ENCODE measurements at regions not wholly inside any gene's neighbourhood (a gene's known extent, or its start where the extent isn't known, plus 50 kb on each side); places are given as distances from the start of the nearest gene placed in this dataset.

DNA sequence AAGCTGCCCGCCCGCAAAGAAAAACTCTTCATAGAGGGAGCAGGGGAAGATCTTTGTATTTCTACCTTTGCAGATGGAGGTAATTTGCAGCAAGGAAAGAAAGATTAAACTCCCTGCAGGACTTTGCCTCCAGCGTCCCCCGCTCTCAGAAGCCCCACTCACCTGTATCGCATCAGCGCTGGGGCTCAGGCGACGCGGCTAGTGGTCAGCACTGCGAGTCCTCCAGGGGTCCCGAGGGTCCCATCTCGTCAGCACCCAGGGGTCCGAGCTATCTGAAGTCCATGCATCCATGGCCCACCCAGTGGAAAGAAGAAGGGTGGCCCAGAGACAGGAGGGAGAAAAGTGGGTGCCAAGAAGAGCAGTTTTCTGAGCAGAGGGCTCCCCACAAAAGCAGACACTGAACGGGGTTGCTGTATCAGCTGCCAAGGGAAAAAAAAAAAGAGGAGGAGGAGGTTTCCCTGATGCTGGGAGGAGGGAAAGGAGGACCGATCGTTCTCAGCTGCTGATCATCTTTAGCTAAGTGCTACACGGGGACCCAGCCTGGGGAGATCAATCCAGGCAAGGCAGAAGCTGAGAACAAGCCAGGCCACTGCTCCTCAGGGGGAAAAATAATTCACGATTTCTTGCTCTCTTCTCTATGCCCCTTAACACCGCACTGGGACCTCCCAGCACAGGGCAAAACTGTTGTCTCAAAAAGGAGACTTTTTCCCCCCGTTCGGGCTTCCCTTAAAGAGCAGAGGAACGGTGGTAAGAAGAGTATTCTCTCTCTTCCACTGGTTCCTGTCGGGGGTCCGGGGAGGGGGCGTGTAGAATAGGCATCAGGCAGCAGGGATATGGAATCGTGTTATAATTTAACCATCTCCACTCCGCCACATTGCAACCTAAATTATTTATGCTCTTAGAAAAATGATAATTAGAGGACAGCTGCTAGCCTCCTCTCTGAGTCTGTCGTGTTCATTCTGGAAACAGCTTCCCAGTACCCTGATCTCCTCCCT lies 117.7 kb upstream of the CACNA1A start:
- Histone ChIP-seq H3K4me2 (ENCODE audit: low read length) (no peak overlapping the region), H4K20me1 (ENCODE audit: insufficient read depth) (no peaks in the 10 kb centered on the region), H3K9me2 (ENCODE audit: insufficient read depth, low read length) (no peaks in the 10 kb centered on the region), H3K36me3 (ENCODE audit: insufficient read depth, low read length) (no peaks in the 10 kb centered on the region), H3K4me3 (ENCODE audit: low read length) (no peak overlapping the region), H3K27me3 (ENCODE audit: insufficient read depth, low read depth, low read length) (no peaks in the 10 kb centered on the region), H2AFZ (ENCODE audit: low read depth, low read length) (peak overlapping the region; percentile 14), H3K9me3 (ENCODE audit: low read length) (no peaks in the 10 kb centered on the region), H3K27ac (ENCODE audit: low read length) (no peak overlapping the region), H3K79me2 (replicated peaks; ENCODE audit: insufficient read depth, low read length) (no peaks in the 10 kb centered on the region), H3F3A (ENCODE audit: insufficient read depth, low read length, poor library complexity, severe bottlenecking) (no peaks in the 10 kb centered on the region), H3K9ac (ENCODE audit: low read length) (no peak overlapping the region)
- TF ChIP-seq EZH2 (IDR thresholded peaks at IDR 0.05; ENCODE audit: borderline replicate concordance, insufficient read depth, low read length, poor library complexity, severe bottlenecking) (no peak), RAD21 (conservative IDR thresholded peaks at IDR 0.05) (no peak), SMC3 (conservative IDR thresholded peaks at IDR 0.05; ENCODE audit: poor library complexity) (no peak), MXI1 (conservative IDR thresholded peaks at IDR 0.05; ENCODE audit: poor library complexity, severe bottlenecking) (no peak), TAF1 (IDR thresholded peaks at IDR 0.05; ENCODE audit: low read depth) (no peak), POLR2AphosphoS5 (IDR thresholded peaks at IDR 0.05) (no peak), EP300 (conservative IDR thresholded peaks at IDR 0.05; ENCODE audit: poor library complexity, severe bottlenecking) (no peak)
- TF ChIP-seq, protein P1, sequence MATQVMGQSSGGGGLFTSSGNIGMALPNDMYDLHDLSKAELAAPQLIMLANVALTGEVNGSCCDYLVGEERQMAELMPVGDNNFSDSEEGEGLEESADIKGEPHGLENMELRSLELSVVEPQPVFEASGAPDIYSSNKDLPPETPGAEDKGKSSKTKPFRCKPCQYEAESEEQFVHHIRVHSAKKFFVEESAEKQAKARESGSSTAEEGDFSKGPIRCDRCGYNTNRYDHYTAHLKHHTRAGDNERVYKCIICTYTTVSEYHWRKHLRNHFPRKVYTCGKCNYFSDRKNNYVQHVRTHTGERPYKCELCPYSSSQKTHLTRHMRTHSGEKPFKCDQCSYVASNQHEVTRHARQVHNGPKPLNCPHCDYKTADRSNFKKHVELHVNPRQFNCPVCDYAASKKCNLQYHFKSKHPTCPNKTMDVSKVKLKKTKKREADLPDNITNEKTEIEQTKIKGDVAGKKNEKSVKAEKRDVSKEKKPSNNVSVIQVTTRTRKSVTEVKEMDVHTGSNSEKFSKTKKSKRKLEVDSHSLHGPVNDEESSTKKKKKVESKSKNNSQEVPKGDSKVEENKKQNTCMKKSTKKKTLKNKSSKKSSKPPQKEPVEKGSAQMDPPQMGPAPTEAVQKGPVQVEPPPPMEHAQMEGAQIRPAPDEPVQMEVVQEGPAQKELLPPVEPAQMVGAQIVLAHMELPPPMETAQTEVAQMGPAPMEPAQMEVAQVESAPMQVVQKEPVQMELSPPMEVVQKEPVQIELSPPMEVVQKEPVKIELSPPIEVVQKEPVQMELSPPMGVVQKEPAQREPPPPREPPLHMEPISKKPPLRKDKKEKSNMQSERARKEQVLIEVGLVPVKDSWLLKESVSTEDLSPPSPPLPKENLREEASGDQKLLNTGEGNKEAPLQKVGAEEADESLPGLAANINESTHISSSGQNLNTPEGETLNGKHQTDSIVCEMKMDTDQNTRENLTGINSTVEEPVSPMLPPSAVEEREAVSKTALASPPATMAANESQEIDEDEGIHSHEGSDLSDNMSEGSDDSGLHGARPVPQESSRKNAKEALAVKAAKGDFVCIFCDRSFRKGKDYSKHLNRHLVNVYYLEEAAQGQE (IDR thresholded peaks at IDR 0.05; ENCODE audit: borderline replicate concordance) = no peak
- TF ChIP-seq, protein P2, sequence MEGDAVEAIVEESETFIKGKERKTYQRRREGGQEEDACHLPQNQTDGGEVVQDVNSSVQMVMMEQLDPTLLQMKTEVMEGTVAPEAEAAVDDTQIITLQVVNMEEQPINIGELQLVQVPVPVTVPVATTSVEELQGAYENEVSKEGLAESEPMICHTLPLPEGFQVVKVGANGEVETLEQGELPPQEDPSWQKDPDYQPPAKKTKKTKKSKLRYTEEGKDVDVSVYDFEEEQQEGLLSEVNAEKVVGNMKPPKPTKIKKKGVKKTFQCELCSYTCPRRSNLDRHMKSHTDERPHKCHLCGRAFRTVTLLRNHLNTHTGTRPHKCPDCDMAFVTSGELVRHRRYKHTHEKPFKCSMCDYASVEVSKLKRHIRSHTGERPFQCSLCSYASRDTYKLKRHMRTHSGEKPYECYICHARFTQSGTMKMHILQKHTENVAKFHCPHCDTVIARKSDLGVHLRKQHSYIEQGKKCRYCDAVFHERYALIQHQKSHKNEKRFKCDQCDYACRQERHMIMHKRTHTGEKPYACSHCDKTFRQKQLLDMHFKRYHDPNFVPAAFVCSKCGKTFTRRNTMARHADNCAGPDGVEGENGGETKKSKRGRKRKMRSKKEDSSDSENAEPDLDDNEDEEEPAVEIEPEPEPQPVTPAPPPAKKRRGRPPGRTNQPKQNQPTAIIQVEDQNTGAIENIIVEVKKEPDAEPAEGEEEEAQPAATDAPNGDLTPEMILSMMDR (IDR thresholded peaks at IDR 0.05; ENCODE audit: poor library complexity, severe bottlenecking) = no peak

DNA sequence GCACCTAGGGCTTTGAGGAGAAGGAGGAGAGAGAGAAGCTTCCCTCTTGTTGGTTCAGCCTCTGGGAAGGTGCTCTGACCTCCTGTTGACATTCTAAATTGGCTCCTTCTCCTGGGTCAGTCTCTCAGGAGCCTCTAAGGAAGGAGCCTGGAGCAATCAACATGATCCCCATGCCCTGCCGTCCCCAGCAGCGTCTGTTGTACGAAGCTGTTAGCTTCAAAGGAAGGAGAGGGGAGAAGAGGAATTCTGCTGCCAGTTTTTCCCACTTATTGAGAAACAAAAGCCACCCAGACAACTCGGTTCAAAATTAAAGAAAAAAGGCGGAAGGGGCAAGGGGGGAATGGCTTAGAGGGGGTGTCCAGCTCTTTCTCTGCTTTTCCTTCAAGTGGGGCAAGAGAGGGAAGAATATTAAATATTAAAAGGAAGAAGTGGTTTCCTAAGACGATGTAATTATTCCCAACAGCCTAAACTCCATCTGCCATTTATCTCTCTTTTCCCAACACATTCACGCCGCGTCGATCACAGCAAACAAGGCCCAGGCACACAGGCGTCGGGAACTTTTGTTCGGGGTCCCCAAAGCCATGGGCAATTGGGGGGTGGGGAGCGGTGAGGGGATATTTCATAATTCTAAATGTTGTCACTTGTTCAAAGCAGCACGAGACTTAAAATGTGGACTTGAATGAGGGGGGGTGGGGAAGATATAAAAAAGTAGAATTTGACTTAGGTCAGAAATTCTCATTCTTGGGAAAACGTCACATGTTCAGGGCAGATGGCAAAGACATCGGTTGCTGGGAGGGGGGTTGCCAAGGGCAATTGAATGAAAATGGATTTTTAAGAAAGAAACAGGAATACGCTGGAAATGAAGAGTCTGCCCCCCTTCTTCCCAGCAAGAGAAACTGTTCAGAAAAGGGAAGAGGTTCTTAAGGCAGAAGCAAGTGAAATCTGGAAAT lies 116.8 kb upstream of the CACNA1A start:
- Histone ChIP-seq H3K79me2 (replicated peaks; ENCODE audit: insufficient read depth, low read length) (no peaks in the 10 kb centered on the region), H3K9me3 (ENCODE audit: low read length) (no peaks in the 10 kb centered on the region), H3F3A (ENCODE audit: insufficient read depth, low read length, poor library complexity, severe bottlenecking) (no peaks in the 10 kb centered on the region), H2AFZ (ENCODE audit: low read depth, low read length) (no peak overlapping the region), H4K20me1 (ENCODE audit: insufficient read depth) (no peaks in the 10 kb centered on the region), H3K4me2 (ENCODE audit: low read length) (no peak overlapping the region), H3K27me3 (ENCODE audit: insufficient read depth, low read depth, low read length) (no peaks in the 10 kb centered on the region), H3K27ac (ENCODE audit: low read length) (no peak overlapping the region), H3K36me3 (ENCODE audit: insufficient read depth, low read length) (no peaks in the 10 kb centered on the region), H3K9me2 (ENCODE audit: insufficient read depth, low read length) (no peaks in the 10 kb centered on the region), H3K4me3 (ENCODE audit: low read length) (no peak overlapping the region), H3K9ac (ENCODE audit: low read length) (no peak overlapping the region)
- TF ChIP-seq MXI1 (conservative IDR thresholded peaks at IDR 0.05; ENCODE audit: poor library complexity, severe bottlenecking) = no peak
- TF ChIP-seq, protein P1 (IDR thresholded peaks at IDR 0.05; ENCODE audit: borderline replicate concordance) = no peak
- TF ChIP-seq EP300 (conservative IDR thresholded peaks at IDR 0.05; ENCODE audit: poor library complexity, severe bottlenecking) = no peak
- TF ChIP-seq POLR2AphosphoS5 (IDR thresholded peaks at IDR 0.05) = no peak
- no peak for TF ChIP-seq SMC3 (conservative IDR thresholded peaks at IDR 0.05; ENCODE audit: poor library complexity)
- TF ChIP-seq EZH2 (IDR thresholded peaks at IDR 0.05; ENCODE audit: borderline replicate concordance, insufficient read depth, low read length, poor library complexity, severe bottlenecking) = no peak
- TF ChIP-seq, protein P2 (IDR thresholded peaks at IDR 0.05; ENCODE audit: poor library complexity, severe bottlenecking) = no peak
- TF ChIP-seq RAD21 (conservative IDR thresholded peaks at IDR 0.05) = no peak
- TF ChIP-seq TAF1 (IDR thresholded peaks at IDR 0.05; ENCODE audit: low read depth) = no peak

Measured in neural cell (in vitro differentiated cells).